CD4-positive, alpha-beta T cell (primary cell): ENCODE measurements at regions not wholly inside any gene's neighbourhood (a gene's known extent, or its start where the extent isn't known, plus 50 kb on each side); places are given as distances from the start of the nearest gene placed in this dataset.

ENCODE experiments used
- ATAC-seq: fragments of 200-7000 bp; cut with Tn5 transposase; one replicate; pipeline ENCODE4 v1.10.0; 2022; ENCODE audit warnings: mild to moderate bottlenecking; ENCODE audit not compliant: poor library complexity
- CTCF ChIA-PET: fragments of 350-600 bp; sonication (Branson Sonifier 250); formaldehyde crosslinking; loops from one replicate; lab custom pipeline; 2021; ENCODE audit warnings: antibody characterized with exemption, inconsistent platforms; lab: Charles Lee
- POLR2A ChIA-PET: fragments of 350-600 bp; sonication (Branson Sonifier 250); formaldehyde crosslinking; loops from one replicate; lab custom pipeline; 2021; ENCODE audit warnings: antibody characterized with exemption, inconsistent platforms; lab: Charles Lee
- DNase-seq, 14 experiments: peaks; one replicate each; pipeline ENCODE4 v3.0.0-alpha.2; 2013 to 2020; ENCODE audit warnings: mixed read lengths in 2 of 14
- H3K27ac ChIP-seq, 2 donors: one replicate each; pipeline versions ENCODE4 v1.5.1 to v1.7.0; 2013; ENCODE audit warnings: low read length in 2 of 2, low read depth in 1 of 2, mild to moderate bottlenecking in 1 of 2
- H3K27me3 ChIP-seq, 2 experiments: 1 replicate in 1 of 2; 2 replicates in 1 of 2; pipeline versions ENCODE4 v1.6.1 to v1.7.0; 2013; ENCODE audit warnings: low read length in 2 of 2, control low read depth in 1 of 2, mild to moderate bottlenecking in 1 of 2, moderate library complexity in 1 of 2; ENCODE audit not compliant: insufficient read depth in 2 of 2, control insufficient read depth in 1 of 2
- H3K36me3 ChIP-seq: one replicate; pipeline ENCODE4 v1.6.1; 2013; ENCODE audit warnings: low read length, control low read depth; ENCODE audit not compliant: insufficient read depth
- H3K4me1 ChIP-seq: one replicate; pipeline ENCODE4 v1.6.1; 2013; ENCODE audit warnings: low read length, control low read depth; ENCODE audit not compliant: insufficient read depth
- H3K4me3 ChIP-seq: one replicate; pipeline ENCODE4 v1.5.1; 2013; ENCODE audit warnings: mild to moderate bottlenecking, low read length, moderate library complexity
- H3K9me3 ChIP-seq, 2 experiments: 1 replicate in 1 of 2; 2 replicates in 1 of 2; pipeline versions ENCODE4 v1.6.1 to v1.7.0; 2013; ENCODE audit warnings: low read length in 2 of 2, mild to moderate bottlenecking in 2 of 2, control low read depth in 1 of 2, moderate library complexity in 1 of 2; ENCODE audit not compliant: control insufficient read depth in 1 of 2, insufficient read depth in 1 of 2
- H3K27ac Mint-ChIP-seq: one replicate; pipeline ENCODE4 v1.8.0; 2020; ENCODE audit warnings: mixed read lengths
- H3K27me3 Mint-ChIP-seq: one replicate; pipeline ENCODE4 v1.8.0; 2021; ENCODE audit warnings: mixed read lengths
- H3K36me3 Mint-ChIP-seq: one replicate; pipeline ENCODE4 v1.8.0; 2021; ENCODE audit warnings: low read depth, mixed read lengths
- H3K4me1 Mint-ChIP-seq: one replicate; pipeline ENCODE4 v1.8.0; 2021; ENCODE audit warnings: low read depth, mixed read lengths
- H3K4me3 Mint-ChIP-seq: one replicate; pipeline ENCODE4 v1.8.0; 2020; ENCODE audit warnings: mild to moderate bottlenecking, mixed read lengths
- H3K9me3 Mint-ChIP-seq: one replicate; pipeline ENCODE4 v1.8.0; 2020; ENCODE audit warnings: mixed read lengths
- intact Hi-C, 2 experiments: fragments of 100-400 bp; cut with DNase I in 1 of 2; cut with micrococcal nuclease in 1 of 2; formaldehyde crosslinking; loops; one replicate each; pipeline versions ENCODE4 v1.15.1 to v1.9.0; 2023 to 2025; cut with DNase I, micrococcal nuclease
- TF ChIP-seq, protein P1 (sequence below): fragments of 200-600 bp; IDR thresholded peaks from one replicate; pipeline ENCODE4 v1.8.0; 2022; ENCODE audit warnings: antibody characterized with exemption, mild to moderate bottlenecking

DNA sequence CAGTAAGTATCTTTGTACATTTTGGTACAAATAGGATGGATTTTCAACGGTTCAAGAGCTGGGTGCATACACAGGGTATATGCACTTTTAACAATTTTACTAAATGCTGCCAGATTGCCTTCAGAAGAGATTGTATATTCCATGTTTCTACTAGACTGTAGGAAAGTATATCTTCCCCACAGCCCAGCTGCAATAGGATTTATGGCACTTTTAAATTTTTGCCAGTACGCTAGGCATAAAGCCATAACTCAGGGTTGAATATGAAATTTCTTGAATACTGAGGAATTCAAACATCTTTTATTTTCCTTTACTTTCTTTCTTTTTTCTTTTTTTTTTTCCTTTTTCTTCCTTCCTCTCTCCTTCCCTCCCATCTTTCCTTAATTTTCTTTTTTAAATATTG, 78.7 kb upstream of the SULF2 start:
- TF ChIP-seq, protein P1, sequence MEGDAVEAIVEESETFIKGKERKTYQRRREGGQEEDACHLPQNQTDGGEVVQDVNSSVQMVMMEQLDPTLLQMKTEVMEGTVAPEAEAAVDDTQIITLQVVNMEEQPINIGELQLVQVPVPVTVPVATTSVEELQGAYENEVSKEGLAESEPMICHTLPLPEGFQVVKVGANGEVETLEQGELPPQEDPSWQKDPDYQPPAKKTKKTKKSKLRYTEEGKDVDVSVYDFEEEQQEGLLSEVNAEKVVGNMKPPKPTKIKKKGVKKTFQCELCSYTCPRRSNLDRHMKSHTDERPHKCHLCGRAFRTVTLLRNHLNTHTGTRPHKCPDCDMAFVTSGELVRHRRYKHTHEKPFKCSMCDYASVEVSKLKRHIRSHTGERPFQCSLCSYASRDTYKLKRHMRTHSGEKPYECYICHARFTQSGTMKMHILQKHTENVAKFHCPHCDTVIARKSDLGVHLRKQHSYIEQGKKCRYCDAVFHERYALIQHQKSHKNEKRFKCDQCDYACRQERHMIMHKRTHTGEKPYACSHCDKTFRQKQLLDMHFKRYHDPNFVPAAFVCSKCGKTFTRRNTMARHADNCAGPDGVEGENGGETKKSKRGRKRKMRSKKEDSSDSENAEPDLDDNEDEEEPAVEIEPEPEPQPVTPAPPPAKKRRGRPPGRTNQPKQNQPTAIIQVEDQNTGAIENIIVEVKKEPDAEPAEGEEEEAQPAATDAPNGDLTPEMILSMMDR = no peak
- Mint-ChIP-seq H3K4me3 (no peak overlapping the region), H3K4me1 (no peaks in the 10 kb centered on the region), H3K9me3 (no peaks in the 10 kb centered on the region), H3K36me3 (no peaks in the 10 kb centered on the region), H3K27ac (no peak overlapping the region), H3K27me3 (peaks cover 4% of the 10 kb centered on the region)
- Histone ChIP-seq H3K27ac (no peak overlapping the region), H3K36me3 (no peaks in the 10 kb centered on the region), H3K4me1 (no peaks in the 10 kb centered on the region), H3K4me3 (no peak overlapping the region), H3K27me3 (peaks cover 0 to 2% of the 10 kb centered on the region in 2 experiments), H3K9me3 (no peaks in the 10 kb centered on the region)
- DNase-seq = no peak
- intact Hi-C loops = no loop called here
- ChIA-PET CTCF (no interaction called here), POLR2A (no interaction called here)
- no peak for ATAC-seq

DNA sequence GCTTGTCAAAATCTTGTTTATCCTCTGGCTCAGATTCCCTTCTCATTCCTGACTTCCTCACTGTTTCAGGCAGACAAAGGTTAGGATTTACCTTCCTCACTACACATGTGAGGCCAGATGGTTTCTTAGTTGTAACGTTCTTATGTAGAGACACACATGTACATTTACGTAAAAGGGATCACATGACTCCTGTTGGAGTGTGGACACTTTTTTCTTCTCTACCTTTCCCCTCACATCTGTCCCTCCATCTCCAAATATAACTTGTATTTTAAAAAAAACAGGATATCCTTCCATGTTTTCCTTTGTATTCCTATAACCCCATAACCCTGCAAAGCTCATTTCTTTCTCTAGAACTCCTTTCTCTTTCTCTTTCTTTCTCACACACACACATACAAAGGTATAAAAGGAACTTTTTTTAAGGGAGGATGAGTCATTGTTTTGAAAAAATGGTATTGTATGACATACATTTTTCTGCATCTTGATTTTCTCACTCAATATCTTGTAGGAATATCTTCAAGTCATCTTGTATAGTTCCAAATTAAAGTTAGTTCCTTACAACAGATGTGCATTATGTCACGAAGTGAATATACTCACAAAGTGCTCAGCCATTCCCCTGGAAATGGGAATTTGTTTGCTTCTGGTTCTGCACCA, 78.2 kb upstream of the SULF2 start:
- Histone ChIP-seq H3K36me3 (no peaks in the 10 kb centered on the region), H3K4me1 (no peaks in the 10 kb centered on the region), H3K27ac (no peak overlapping the region), H3K4me3 (no peak overlapping the region), H3K27me3 (peaks cover 0 to 2% of the 10 kb centered on the region in 2 experiments), H3K9me3 (no peaks in the 10 kb centered on the region)
- no peak overlapping the region for H3K4me3 Mint-ChIP-seq
- TF ChIP-seq, protein P1 = no peak
- ChIA-PET CTCF (no interaction called here), POLR2A (no interaction called here)
- no peak for ATAC-seq
- intact Hi-C loops = no loop called here
- no peaks in the 10 kb centered on the region for H3K36me3 Mint-ChIP-seq
- H3K27ac Mint-ChIP-seq = no peak overlapping the region
- peaks cover 4% of the 10 kb centered on the region for H3K27me3 Mint-ChIP-seq
- no peaks in the 10 kb centered on the region for H3K4me1 Mint-ChIP-seq
- DNase-seq = no peak
- H3K9me3 Mint-ChIP-seq = no peaks in the 10 kb centered on the region

DNA sequence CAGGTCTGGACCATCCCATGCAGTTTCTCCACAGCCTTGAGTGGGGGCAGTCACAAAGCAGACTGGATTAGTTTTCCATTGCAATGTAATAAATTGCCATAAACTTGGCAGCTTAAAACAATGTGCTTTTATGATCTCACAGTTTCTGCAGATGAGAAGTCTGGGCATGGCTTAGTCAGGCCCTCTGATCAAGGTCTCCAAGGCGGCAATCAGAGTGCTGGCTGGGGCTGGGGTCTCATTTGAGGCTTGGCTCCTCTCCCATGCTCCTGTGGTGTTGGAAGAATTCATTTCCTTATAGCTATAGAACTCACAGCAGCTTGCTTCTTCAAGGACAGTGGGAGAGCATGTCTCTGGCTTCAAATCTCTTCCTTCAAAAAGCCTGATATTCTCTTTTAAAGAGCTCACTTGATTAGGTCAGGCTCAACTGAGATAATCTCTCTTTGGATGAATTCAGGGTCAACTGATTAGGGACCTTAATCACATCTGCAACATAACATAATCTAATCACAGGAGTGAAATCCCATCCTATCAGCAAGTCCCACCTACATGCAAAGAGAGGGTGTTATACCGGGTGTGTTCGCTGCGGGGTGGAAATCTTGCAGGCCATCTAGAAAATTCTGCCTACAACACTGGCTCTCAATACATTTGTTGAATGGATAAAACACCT, 77.4 kb upstream of the SULF2 start:
- CTCF ChIA-PET = no interaction called here
- no peak overlapping the region for H3K4me3 Mint-ChIP-seq
- no peak overlapping the region for H3K27ac ChIP-seq

More for the DNA sequence above, 77.4 kb upstream of the SULF2 start:
- ATAC-seq = no peak
- TF ChIP-seq, protein P1 = no peak
- H3K36me3 ChIP-seq = no peaks in the 10 kb centered on the region
- POLR2A ChIA-PET = no interaction called here
- Mint-ChIP-seq H3K27ac (no peak overlapping the region), H3K4me1 (no peaks in the 10 kb centered on the region), H3K9me3 (no peaks in the 10 kb centered on the region), H3K36me3 (no peaks in the 10 kb centered on the region), H3K27me3 (peaks cover 4% of the 10 kb centered on the region)
- no peaks in the 10 kb centered on the region for H3K4me1 ChIP-seq
- H3K27me3 ChIP-seq = peaks cover 0 to 2% of the 10 kb centered on the region in 2 experiments
- H3K4me3 ChIP-seq = no peak overlapping the region
- DNase-seq = no peak
- H3K9me3 ChIP-seq = no peaks in the 10 kb centered on the region
- intact Hi-C loops = no loop called here
